Transverse colon (tissue), 4 donors: ENCODE measurements at regions not wholly inside any gene's neighbourhood (a gene's known extent, or its start where the extent isn't known, plus 50 kb on each side); places are given as distances from the start of the nearest gene placed in this dataset.

ENCODE experiments used
- CTCF ChIP-seq, 5 experiments: fragments of 200-600 bp in 3 of 5; fragments of 450-650 bp in 2 of 5; sonication (generic) in 3 of 5; IDR thresholded peaks; 1 replicate in 2 of 5; 2 replicates in 3 of 5; pipeline ENCODE4 v1.5.1; 2016 to 2017; ENCODE audit warnings: antibody characterized with exemption in 5 of 5, inconsistent platforms in 3 of 5, mild to moderate bottlenecking in 2 of 5, moderate library complexity in 1 of 5
- POLR2AphosphoS5 ChIP-seq, 3 donors: sonication (generic); formaldehyde crosslinking; IDR thresholded peaks; one replicate each; pipeline ENCODE4 v1.6.1; 2016; ENCODE audit warnings: antibody characterized with exemption in 3 of 3

GRCh38 chr6:145405006-145405551 lies 330.2 kb downstream of the EPM2A start:
- TF ChIP-seq CTCF (IDR thresholded peaks at IDR 0.05) (no peak), POLR2AphosphoS5 (IDR thresholded peaks at IDR 0.05) (no peak)
